Astrocyte of the hippocampus (primary cell): ENCODE measurements at regions not wholly inside any gene's neighbourhood (a gene's known extent, or its start where the extent isn't known, plus 50 kb on each side); places are given as distances from the start of the nearest gene placed in this dataset.
"Not testable (repeated sequence)": the region's sequence is repeated elsewhere in the genome, so short reads cannot be mapped to it uniquely, and the experiment has no call there.

ENCODE experiments used
- DNase-seq: peaks from one replicate; pipeline ENCODE4 v3.0.0; 2011; ENCODE audit warnings: low read depth, low spot score

DNA sequence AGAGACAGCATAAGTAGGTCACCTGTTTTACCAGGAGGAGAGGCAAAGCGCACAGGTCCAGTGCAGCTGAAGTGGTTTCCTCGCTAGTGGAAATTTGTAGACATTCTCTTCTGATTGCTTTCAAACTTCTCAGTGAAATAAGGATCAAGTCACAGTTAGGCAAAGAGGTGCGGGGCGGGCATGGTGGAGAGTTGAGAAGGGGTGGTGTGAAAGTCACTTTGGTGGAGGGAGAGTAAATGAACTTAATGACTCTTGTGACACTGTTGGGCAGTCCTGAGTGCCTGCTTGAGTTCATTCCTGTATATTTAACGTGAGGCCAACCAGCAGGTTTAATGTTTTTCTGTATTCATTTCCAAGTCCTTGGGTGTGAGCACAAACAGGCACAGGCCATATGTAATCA is 235.6 kb downstream of the TRIML1 start:
- DNase-seq, result no peak

DNA sequence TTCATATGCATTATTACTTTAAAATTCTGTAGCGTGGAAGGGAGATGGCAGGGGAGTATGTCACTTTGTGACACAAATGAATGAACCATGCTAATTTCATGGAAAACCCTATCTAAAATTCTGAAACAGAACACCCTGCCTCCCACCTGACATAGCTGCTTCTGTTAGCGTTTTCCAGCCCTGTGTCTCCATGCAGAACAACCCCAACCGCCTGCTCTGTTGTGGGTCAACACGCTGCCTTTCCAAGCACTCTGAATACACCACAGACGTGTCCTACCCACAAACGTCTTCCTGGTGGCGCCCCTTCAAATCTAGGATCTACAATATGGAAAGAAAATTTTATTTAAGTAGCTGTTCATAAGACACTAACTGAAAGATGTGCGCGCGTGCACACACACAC is 238.6 kb downstream of the TRIML1 start:
- DNase-seq, result no peak

DNA sequence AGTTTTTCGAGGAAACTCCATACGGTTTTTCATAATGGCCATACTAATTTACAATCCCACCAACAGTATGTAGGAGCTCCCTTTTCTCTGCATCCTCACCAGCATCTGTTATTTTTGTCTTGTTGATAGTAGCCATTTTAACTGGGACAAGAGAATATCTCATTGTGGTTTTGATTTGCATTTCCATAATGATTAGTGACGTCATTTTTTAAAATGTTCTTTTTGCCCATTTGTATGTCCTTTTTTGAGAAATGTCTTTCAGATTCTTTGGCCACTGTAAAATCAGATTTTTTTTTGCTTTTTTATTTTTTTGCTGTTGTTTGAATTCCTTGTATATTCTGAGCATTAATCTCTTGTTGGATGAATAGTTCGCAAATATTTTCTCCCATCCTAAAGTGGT is 243.9 kb downstream of the TRIML1 start:
- no peak for DNase-seq

DNA sequence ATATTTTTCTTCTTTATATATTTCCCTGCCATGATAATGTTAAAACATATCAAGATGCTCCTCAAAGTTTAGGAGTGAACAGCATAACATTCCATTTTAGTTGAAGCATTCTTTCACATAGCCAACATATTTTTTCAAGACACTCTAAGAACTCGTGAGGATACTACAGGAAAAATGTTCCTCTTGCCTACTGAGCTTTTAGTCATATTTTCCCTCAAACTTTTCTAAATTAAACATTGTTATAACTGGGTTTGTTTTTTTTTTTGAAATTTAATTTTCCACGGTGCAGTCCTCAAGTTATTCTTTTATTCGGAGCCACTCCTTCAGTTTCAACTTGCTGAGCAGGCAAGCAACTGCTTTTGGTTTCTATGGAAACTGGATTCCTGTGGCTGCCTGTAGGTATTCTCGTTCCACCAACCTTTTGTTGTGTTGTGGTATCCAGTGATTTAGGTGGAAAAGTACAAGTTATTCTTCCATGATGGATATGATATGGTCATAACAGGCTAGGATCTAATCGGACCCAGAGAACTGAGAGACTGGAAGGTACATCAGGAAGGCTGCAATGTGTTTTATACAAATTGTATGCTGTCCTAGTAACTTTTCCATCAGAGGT is 248.0 kb downstream of the TRIML1 start:
- DNase-seq, result peak; percentile 86

DNA sequence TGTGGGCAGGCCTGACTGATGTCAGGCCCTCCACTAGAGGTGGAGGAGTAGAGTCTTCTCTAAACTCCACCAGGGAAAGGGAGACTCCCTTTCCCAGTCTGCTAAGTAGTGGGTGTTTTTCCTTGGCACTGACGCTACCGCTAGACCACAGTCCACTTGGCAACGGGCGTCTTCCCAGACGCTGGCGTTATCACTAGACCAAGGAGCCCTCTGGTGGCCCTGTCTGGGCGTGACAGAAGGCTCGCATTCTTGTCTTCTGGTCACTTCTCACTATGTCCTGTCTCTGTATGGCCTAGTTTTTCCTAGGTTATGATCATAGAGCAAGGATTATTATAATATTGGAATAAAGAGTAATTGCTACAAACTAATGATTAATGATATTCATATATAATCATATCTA is 252.1 kb downstream of the TRIML1 start:
- DNase-seq, result not testable (repeated sequence)

DNA sequence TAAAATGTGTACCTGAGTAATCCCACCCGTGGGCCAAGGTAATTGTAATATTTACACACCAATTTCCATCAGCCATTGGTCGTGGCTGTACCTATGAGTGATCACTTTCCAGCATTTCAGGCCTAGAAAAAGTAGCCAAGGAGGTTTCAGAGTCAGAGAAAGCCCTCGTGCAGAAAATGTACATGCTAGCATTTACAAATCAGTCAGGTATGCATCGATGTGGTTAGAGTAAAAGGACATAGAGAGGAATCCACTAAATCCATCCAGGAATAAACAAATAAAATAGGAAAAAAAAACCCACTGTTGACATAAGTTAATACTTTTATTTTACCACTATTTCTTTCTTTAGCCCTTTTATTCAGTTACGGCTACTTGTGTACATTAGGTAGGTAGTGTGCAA is 256.8 kb downstream of the TRIML1 start:
- no peak for DNase-seq

DNA sequence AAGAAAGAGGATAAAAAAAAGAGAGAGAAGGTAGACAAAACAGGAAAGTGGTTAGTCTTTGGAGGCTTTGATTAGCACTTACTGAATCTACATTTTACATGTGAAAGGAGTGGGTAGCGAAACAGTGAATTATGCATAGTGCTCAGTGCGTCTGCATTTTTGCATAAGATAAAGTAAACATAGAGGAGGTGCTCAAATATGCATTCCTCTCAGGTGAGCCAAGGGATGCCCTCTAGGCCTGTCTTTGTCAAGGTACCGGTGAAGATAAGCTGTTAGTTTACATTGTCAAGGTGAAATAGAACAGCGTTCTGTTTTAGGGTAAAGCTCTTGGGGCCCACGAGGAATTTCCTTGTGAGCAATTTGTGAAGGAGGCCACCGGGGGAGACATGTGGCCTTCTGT is 260.6 kb downstream of the TRIML1 start:
- DNase-seq, result no peak

DNA sequence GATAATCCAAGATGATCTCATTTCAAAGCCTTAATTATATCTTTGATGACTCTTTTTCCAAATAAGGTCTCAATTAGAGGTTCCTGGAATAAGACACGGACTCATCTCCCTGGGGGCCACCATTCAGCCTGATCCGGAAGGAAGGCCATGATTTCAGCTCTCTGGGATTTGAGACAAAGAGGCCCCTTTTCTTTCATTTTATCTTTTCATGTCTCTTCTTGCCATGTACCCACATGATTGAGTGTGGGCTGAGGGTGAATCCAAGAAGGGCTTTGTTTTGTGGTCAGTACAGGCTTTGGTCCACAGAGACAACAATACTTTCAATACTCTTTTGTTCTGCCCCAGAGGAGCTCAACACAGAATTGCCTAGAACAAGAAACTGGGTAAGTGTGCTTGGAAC is 261.2 kb downstream of the TRIML1 start:
- no peak for DNase-seq

DNA sequence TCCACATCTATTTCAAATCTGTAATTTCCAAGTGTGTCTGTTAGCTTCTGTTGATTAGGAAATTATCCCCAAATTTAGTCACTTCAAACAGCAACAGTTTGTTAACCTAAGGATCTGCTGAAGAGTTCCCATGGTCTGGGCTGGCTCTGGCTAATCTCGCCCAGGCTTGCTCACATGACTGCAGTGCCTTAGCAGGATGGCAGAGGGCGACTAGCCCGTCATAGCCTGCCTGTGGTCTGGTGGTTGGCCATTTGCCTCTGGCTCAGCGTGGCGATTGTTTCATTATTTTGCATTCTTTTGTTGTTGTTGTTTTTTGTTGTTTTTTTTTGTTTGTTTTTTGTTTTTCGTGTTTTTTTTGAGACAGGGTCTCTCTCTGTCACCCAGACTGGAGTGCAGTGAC is 264.0 kb downstream of the TRIML1 start:
- DNase-seq, result no peak

DNA sequence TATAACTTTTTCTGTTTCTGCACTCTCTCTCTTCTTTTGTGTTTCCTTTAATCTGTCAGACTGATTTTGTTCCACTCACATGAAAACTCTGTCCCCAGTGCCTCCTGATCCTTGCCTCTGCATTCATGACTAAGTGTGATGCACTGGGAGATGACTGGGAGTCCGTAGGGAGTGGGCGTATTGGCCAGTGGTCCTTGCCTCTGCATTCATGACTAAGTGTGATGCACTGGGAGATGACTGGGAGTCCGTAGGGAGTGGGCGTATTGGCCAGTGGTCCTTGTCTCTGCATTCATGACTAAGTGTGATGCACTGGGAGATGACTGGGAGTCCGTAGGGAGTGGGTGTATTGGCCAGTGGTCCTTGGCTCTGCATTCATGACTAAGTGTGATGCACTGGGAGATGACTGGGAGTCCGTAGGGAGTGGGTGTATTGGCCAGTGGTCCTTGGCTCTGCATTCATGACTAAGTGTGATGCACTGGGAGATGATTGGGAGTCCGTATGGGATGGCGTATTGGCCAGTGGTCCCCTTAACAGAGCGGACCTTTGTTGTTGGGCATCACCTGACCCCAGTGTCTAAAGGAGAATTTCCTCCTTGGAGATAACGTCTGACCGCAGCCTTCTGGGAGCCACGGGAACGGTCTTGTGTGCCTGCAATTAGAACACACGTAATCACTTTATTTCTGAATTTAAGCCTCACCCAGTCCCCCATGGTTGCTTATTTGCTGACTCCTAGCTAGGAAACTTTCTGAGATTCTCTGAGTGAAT is 266.0 kb downstream of the TRIML1 start:
- not testable (repeated sequence) for DNase-seq

DNA sequence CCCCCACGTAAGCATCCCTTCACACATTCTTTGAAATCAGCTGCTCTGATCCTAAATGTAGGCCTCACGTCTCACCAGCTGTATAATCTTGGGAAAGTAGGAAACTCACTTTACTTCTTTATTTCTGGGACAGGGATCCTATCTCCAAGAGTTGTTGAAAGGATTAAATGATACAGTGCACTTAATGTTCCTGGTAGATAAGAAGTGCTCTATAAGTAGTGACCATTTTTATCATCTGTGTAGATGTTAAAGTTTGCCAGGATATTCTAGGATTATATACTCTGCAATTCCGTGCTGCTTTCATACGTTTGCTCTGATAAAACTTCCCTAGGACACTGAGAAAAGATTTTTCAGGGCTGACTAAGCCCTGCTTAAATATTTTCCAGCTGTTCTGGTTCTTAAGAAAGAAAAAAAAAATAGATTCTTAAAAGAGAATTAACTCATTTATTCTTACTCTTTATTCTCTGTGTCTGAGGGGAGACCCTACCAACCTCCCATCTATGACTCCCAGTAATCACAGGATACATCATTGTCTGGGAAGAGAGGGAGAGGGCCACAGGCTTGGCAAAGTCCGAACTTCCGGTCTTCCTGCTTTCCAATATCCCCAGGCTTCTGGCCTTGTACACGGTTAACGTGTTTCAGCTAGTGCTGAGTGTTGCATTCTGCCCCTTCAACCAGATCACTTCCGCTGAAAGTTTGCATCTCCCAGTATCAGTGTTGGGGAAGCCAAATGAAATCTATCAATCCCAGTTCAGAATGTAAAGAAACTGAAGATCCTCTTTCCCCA is 269.2 kb downstream of the TRIML1 start:
- DNase-seq, result no peak

DNA sequence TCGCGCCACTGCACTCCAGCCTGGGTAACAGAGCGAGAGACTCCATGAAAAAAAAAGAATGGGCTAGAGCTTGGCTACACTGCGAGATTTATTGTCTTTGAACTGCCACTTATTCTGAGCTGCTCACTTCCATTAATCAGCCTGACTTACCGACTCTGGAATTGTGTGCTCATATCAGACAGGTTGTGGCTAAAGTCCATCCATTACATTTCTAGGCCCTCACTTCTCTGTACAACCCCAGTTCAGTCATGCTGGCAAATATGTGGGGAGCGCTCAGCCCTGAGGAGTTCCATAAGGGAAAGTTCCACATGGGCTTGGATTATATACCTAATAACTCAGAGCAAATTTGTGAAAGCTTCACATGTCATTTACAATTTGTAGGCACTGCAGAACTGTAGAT is 270.6 kb downstream of the TRIML1 start:
- no peak for DNase-seq

DNA sequence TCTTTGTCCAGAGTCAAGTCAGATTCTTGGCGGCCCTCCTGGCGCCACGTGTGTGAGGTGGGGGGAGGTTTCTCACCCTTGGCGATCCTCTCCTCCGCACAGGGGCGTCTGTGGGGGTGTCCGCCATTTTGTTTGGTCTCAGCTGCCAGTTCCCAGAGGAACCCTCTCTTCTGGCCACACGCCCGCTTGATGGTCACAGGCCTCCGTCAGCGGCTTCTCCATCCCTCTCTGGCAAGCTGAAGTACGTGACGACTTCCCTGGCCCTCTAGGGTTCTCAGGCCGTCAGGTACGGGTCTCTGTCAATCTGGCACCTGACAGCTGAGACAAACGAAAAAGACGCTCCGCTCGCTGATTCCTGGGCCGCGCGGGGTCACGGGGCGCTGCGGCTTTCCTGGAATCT is 272.6 kb downstream of the TRIML1 start:
- DNase-seq, result no peak

DNA sequence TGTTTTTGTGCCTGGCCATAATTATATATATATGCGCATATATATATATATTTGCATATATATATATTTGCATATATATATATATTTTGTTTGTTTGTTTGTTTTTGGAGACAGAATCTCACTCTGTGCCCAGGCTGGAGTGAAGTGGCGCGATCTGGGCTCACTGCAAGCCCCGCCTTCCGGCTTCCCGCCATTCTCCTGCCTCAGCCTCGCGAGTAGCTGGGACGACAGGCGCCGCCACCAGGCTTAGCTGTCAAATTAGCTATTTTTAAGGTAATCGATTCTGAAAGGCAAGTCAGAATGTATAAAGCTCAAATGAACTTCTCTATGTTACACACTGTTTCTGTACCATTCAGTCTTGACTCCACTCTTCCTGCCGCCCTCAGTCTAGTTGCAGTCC is 273.3 kb downstream of the TRIML1 start:
- DNase-seq, result no peak

DNA sequence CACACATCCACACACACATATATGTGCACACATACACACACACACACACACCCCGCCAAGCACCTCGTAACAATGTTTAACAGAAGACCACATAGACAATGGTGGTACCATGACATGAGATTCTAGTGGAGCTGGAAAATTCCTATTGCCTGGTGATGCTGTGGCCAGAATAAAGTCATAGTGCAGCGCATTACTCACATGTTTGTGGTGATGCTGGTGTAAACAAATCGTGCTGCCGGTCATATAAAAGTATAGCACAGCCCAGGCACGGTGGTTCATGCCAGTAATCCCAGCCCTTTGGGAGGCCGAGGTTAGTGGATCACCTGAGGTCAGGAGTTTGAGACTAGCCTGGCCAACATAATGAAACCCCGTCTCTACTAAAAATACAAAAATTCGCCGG is 275.2 kb downstream of the TRIML1 start:
- DNase-seq, result no peak

DNA sequence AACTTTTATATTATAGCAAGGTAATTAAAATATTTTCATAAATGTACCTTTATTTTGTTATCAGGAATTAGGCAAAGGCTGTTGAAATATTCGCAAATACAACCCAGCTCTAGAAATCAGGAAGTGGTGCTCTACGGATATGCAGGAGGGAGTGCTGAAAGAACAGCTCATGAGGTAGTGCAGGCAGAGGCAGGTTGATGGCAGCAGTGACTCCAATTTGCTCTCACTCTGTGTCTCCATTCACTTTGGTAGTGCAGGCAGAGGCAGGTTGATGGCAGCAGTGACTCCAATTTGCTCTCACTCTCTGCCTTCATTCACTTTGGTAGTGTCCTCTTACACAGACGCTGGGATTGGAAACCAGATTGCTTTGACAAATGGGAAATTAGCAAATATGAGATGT is 277.9 kb downstream of the TRIML1 start:
- peak; percentile 18 for DNase-seq

DNA sequence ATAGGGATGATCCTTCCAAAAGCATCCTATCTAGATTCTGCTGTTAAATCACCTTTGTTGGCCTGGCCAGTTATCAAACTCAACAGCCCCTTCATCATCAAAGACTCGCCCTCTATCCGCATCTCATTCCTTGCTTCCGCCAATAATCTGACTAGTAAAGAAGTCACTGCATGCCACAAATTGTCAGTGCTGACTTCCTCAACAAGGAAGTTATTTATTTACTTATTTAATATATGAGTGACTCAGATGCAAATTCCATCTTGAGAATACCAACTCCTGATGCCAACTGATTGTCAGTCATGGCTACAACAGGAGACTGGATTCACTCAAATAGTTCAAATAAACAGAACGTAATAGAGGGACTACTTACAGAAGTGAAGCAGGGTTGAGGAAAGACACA is 283.8 kb downstream of the TRIML1 start:
- no peak for DNase-seq

DNA sequence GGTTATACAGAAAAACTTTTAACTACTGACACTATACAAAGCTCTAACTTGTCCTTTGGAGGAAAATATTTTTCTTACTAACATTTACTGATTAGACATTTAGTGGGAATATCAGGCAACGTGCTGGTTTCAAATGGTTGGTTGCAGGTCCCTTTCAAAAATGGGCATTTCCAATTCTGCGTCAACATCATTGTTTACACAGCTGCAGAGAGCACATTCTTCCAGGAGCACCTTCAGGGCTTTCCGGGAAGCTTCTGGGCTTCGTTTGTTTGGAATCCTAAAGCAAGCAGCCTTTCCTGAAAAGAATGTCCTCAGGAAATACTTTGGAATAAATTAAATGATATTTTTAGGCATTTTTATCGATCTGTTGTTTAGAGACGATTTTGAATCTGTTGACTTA is 289.7 kb downstream of the TRIML1 start:
- DNase-seq, result peak; percentile 29

DNA sequence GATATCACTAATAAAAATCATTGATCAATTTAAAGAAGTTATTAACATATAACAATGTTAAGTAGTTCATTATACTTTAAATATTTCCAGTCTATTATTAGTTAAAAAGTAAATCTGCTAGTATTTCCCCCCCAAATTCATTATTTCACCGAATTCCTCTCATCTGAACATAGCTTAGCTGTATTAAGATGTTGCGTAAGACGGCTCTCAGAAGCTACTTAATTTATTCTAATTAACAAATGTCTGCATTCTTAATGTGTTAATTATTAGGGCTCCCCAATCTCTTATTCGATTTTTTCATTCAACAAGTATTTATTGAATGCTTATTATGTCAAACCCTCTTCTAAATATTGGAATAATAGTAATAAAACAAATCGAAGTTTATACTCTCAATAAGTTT is 290.7 kb downstream of the TRIML1 start:
- no peak for DNase-seq

DNA sequence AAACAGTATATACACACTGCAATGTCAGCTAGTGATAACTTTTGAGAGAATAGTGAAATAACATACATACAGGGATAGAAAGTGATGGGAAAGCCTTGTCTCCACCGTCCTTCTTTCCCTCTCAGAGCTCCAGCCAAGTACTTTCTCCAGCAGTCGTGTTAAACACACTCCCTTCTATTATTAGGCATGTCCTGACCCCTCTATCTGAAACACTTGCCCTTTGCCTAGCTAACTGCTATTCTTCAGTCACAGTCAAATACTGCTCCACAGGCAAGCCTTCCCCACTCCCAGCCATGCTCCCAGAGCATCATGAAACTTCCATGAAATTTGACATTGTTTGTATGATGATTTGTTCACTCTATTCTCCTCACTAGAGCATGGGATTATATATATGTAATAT is 291.1 kb downstream of the TRIML1 start:
- no peak for DNase-seq

DNA sequence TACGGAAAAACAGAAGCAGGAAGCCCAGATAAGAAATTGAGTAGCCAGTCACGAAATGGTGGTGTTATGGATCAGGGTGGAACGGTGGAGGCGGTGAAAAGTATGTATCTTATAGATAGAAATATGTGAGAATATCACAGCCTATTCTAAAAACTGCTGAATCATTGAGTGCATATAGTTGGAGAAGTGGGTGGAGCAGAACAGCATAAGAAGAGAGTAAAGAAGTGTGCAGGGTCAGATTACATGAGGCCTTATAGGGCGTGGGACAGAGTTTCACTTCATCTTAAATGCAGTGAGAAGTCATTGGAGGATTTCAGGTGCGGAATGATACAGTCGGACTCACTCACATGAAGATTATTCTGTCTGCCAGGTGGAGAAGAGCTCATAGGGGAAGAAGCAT is 293.1 kb downstream of the TRIML1 start:
- no peak for DNase-seq

DNA sequence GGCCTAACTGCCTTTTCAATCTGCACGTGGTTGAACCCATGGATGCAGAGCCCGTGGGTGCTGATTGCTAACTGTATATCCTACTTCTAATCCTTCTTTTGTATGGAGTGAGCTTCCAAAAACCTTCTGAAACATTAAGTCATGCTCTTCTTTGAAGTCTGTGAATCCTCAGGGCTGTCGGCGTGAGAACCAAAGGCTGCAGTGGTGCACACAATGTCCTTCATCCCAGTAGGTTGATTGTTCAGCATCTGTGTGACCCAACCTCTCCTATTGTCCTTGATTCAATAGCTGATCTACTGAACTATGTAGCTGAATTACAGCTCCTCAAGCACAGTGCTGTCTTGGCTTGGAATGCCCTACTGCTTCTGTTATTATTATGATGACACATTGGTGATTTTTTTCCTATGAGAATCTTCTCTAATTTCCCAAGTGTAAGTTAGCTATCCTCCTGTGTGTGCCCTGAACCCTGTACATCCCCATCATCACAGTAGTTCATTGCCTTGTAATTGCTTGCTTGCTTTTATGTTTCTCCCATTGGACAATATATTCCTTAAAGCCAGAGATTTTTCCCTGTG is 294.6 kb downstream of the TRIML1 start:
- no peak for DNase-seq

DNA sequence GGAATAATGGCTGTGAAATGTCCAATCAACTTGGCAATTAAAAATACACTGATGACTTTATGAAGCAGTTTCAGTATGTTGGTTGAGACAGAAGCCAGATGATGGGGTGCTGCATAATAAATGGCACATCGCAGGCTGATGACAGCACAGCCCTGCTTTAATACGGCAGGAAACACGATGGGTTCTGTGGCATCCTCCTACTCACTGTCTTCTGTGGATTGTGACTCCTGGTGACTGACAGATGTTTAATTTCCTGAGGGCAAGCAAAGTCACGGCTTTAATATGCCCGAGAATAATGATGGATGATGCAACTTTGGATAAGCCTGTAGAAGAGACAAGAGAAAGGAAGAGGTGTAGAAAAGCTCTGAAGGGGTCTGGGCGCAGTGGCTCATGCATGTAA is 295.4 kb downstream of the TRIML1 start:
- DNase-seq, result no peak
